Motor neuron (in vitro differentiated cells): ENCODE measurements at regions not wholly inside any gene's neighbourhood (a gene's known extent, or its start where the extent isn't known, plus 50 kb on each side); places are given as distances from the start of the nearest gene placed in this dataset.
A peak's percentile ranks its signal among the peaks of the same experiment; 100 is the strongest.
"Not testable (repeated sequence)": the region's sequence is repeated elsewhere in the genome, so short reads cannot be mapped to it uniquely, and the experiment has no call there.

Experiments used
- ATAC-seq, 8 experiments: fragments of 200-7000 bp; cut with Tn5 transposase; replicated peaks in 6 of 8; 2 replicates each; pipeline ENCODE4 v1.8.0; 2021; ENCODE audit warnings: mild to moderate bottlenecking in 8 of 8, moderate library complexity in 8 of 8
- H3K27ac ChIP-seq, 2 donors: fragments of 250-450 bp; sonication (Bioruptor Pico); 2 replicates each; pipeline ENCODE4 v1.9.0; 2021; ENCODE audit warnings: antibody characterized with exemption in 2 of 2, mild to moderate bottlenecking in 2 of 2, moderate library complexity in 1 of 2
- H3K4me1 ChIP-seq, 2 donors: fragments of 250-450 bp; sonication (Bioruptor Pico); replicated peaks in 1 of 2; 2 replicates each; pipeline ENCODE4 v1.6.1; 2021; ENCODE audit warnings: antibody characterized with exemption in 2 of 2, mild to moderate bottlenecking in 2 of 2, moderate library complexity in 1 of 2
- H3K4me3 ChIP-seq, 5 donors: fragments of 250-450 bp; sonication (Bioruptor Pico); 2 replicates each; pipeline ENCODE4 v1.9.0; 2021; ENCODE audit warnings: antibody characterized with exemption in 5 of 5, mild to moderate bottlenecking in 5 of 5, moderate library complexity in 4 of 5
- WGBS, 10 experiments: fragments of 450-650 bp; shearing (Covaris generic); methylation state at CpG; one replicate each; pipeline ENCODE4 v1.0.0; 2022; 5-methylcytosine and 5-hydroxymethylcytosine counted together
- in situ Hi-C, 9 experiments: fragments of 400-800 bp; cut with MboI; loops; one replicate each; pipeline ENCODE4 v1.15.0; 2021; ENCODE audit warnings: low sequenced_read_pairs in 9 of 9, low pct_unique_long_range_greater_than_20kb in 2 of 9; ENCODE audit not compliant: unreplicated experiment in 9 of 9

GRCh38 chr7:113308399-113308798 is 190.0 kb upstream of the SMIM30 start:
- 15 to 100% (median 80%) methylated on average over 1 to 2 of the region's 2 CpGs; no CpG with 5 or more reads in 1 of the 10 experiments for WGBS, 10 experiments
- no peak for ATAC-seq
- H3K4me1 ChIP-seq: no peaks in the 10 kb centered on the region
- in situ Hi-C loops: no loop called here
- no peak overlapping the region for H3K4me3 ChIP-seq
- no peak overlapping the region for H3K27ac ChIP-seq

- Histone ChIP-seq H3K4me1 (no peaks in the 10 kb centered on the region), H3K27ac (no peak overlapping the region), H3K4me3 (no peak overlapping the region)
- WGBS, 10 experiments: 0 to 50% (median 17%) methylated on average over 1 to 2 of the region's 2 CpGs; no CpG with 5 or more reads in 5 of the 10 experiments
- ATAC-seq: no peak
- in situ Hi-C loops: no loop called here
These were observed 188.8 kb upstream of the SMIM30 start for GRCh38 chr7:113307147-113307546.

- no peak overlapping the region for H3K4me3 ChIP-seq
- no peak for ATAC-seq
- WGBS, 10 experiments: 27 to 100% (median 74%) methylated on average over 1 to 2 of the region's 2 CpGs
These were observed 187.9 kb upstream of the SMIM30 start for GRCh38 chr7:113306302-113306701.

GRCh38 chr7:113304104-113304503 is 185.8 kb upstream of the SMIM30 start:
- in situ Hi-C loops: no loop called here
- H3K4me3 ChIP-seq: no peak overlapping the region
- H3K27ac ChIP-seq: no peak overlapping the region
- ATAC-seq: no peak
- no peaks in the 10 kb centered on the region for H3K4me1 ChIP-seq

More at GRCh38 chr7:113306302-113306701, 187.9 kb upstream of the SMIM30 start:
- in situ Hi-C loops: no loop called here
- Histone ChIP-seq H3K27ac (no peak overlapping the region), H3K4me1 (no peaks in the 10 kb centered on the region)

GRCh38 chr7:113303388-113303787 is 185.0 kb upstream of the SMIM30 start:
- H3K4me3 ChIP-seq, in situ Hi-C loops, ATAC-seq, H3K27ac ChIP-seq, H3K4me1 ChIP-seq: not testable (repeated sequence)

GRCh38 chr7:113301983-113302382 is 183.6 kb upstream of the SMIM30 start:
- in situ Hi-C loops: no loop called here
- H3K4me1 ChIP-seq: no peaks in the 10 kb centered on the region
- no peak overlapping the region for H3K4me3 ChIP-seq
- H3K27ac ChIP-seq: no peak overlapping the region
- WGBS, 10 experiments: 0 to 100% (median 61%) methylated on average over 1 of the region's 1 CpG; no CpG with 5 or more reads in 2 of the 10 experiments
- ATAC-seq: no peak

GRCh38 chr7:113301141-113301540 is 182.8 kb upstream of the SMIM30 start:
- WGBS, 10 experiments: 4 to 100% (median 51%) methylated on average over 2 to 3 of the region's 3 CpGs; no CpG with 5 or more reads in 2 of the 10 experiments
- no peak for ATAC-seq
- H3K4me1 ChIP-seq: no peaks in the 10 kb centered on the region
- in situ Hi-C loops: no loop called here
- H3K27ac ChIP-seq: no peak overlapping the region
- H3K4me3 ChIP-seq: no peak overlapping the region

- H3K4me1 ChIP-seq: no peaks in the 10 kb centered on the region
- H3K4me3 ChIP-seq: no peak overlapping the region
- H3K27ac ChIP-seq: no peak overlapping the region
- in situ Hi-C loops: loop anchor here in 2 of 9 experiments (25.0 kb wide), 4 partner anchors 112 to 762 kb away; no protein-coding TSS in a partner anchor
- ATAC-seq: no peak
These were observed 181.4 kb upstream of the SMIM30 start for GRCh38 chr7:113299748-113300147.

- in situ Hi-C loops: loop anchor here in 2 of 9 experiments (25.0 kb wide), 4 partner anchors 111 to 761 kb away; no protein-coding TSS in a partner anchor
- no peaks in the 10 kb centered on the region for H3K4me1 ChIP-seq
- H3K4me3 ChIP-seq: no peak overlapping the region
- ATAC-seq: no peak
- no peak overlapping the region for H3K27ac ChIP-seq
These were observed 180.1 kb upstream of the SMIM30 start for GRCh38 chr7:113298501-113298900.

- ATAC-seq: no peak
- WGBS, 10 experiments: 0 to 100% (median 100%) methylated on average over 1 to 2 of the region's 3 CpGs; no CpG with 5 or more reads in 5 of the 10 experiments
- in situ Hi-C loops: loop anchor here in 2 of 9 experiments (25.0 kb wide), 4 partner anchors 107 to 757 kb away; no protein-coding TSS in a partner anchor
- H3K27ac ChIP-seq: no peak overlapping the region
- no peaks in the 10 kb centered on the region for H3K4me1 ChIP-seq
- no peak overlapping the region for H3K4me3 ChIP-seq
These were observed 176.4 kb upstream of the SMIM30 start for GRCh38 chr7:113294750-113295149.

- ATAC-seq: no peak
- Histone ChIP-seq H3K4me3 (no peak overlapping the region), H3K27ac (no peak overlapping the region), H3K4me1 (no peaks in the 10 kb centered on the region)
- in situ Hi-C loops: loop anchor here in 2 of 9 experiments (25.0 kb wide), 4 partner anchors 105 to 755 kb away; no protein-coding TSS in a partner anchor
- 80 to 100% (median 96%) methylated on average over 1 to 2 of the region's 3 CpGs; no CpG with 5 or more reads in 6 of the 10 experiments for WGBS, 10 experiments
These were observed 173.8 kb upstream of the SMIM30 start for GRCh38 chr7:113292105-113292504.

GRCh38 chr7:113291058-113291457 is 172.7 kb upstream of the SMIM30 start:
- Histone ChIP-seq H3K27ac (no peak overlapping the region), H3K4me3 (no peak overlapping the region), H3K4me1 (no peaks in the 10 kb centered on the region)
- in situ Hi-C loops: loop anchor here in 2 of 9 experiments (25.0 kb wide), 4 partner anchors 104 to 754 kb away; no protein-coding TSS in a partner anchor
- ATAC-seq: no peak
- 79 to 95% (median 88%) methylated on average over 2 to 7 of the region's 9 CpGs; no CpG with 5 or more reads in 5 of the 10 experiments for WGBS, 10 experiments

GRCh38 chr7:113289140-113289740 is 170.9 kb upstream of the SMIM30 start:
- Histone ChIP-seq H3K4me1 (no peaks in the 10 kb centered on the region), H3K27ac (no peak overlapping the region), H3K4me3 (no peak overlapping the region)
- ATAC-seq: peak; percentile 71 to 94 (median 78)
- in situ Hi-C loops: loop anchor here in 2 of 9 experiments (25.0 kb wide), 4 partner anchors 102 to 752 kb away; no protein-coding TSS in a partner anchor
- whole genome bisulfite sequencing, 10 experiments: 22 to 68% (median 40%) methylated on average over 2 to 4 of the region's 4 CpGs

- Histone ChIP-seq H3K4me3 (no peak overlapping the region), H3K27ac (no peak overlapping the region), H3K4me1 (no peaks in the 10 kb centered on the region)
- WGBS, 10 experiments: 22 to 100% (median 70%) methylated on average over 1 to 3 of the region's 3 CpGs; no CpG with 5 or more reads in 3 of the 10 experiments
- in situ Hi-C loops: loop anchor here in 2 of 9 experiments (25.0 kb wide), 4 partner anchors 98 to 748 kb away; no protein-coding TSS in a partner anchor
- ATAC-seq: no peak
These were observed 167.1 kb upstream of the SMIM30 start for GRCh38 chr7:113285411-113285810.
